ENCODE measurements at regions not wholly inside any gene's neighbourhood (a gene's known extent, or its start where the extent isn't known, plus 50 kb on each side); places are given as distances from the start of the nearest gene placed in this dataset.

DNA sequence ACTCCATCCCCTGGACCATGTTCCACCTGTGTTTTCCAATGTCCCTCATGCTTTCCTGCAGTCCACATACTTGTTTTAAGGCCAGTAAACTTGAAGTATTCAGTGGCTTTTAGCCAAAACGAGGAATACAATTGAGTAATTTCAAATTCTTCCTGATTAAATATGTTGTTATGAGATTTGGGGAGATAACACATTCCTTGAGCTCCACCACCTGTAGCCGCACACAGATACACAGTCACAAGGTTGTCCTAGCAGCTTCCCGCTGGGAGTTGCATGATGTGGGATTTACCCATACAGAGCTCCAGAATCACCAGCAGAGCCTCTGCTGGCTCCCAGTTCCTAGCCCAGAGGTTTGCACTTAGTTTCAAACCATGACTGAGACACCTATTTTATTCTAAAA lies 53.6 kb upstream of the FRY start:
- no peaks in the 10 kb centered on the region for H3K36me3 Mint-ChIP-seq
- ChIA-PET POLR2A (no interaction called here), CTCF (no interaction called here)
- no peaks in the 10 kb centered on the region for H3K9me3 Mint-ChIP-seq
- intact Hi-C loops (cut with micrococcal nuclease), result no loop called here
- DNase-seq, result no peak
- no peaks in the 10 kb centered on the region for H3K27me3 Mint-ChIP-seq
- no peaks in the 10 kb centered on the region for H3K4me1 Mint-ChIP-seq (ENCODE audit: low read depth)
- H3K4me3 Mint-ChIP-seq, result no peak overlapping the region
- no peak overlapping the region for H3K27ac Mint-ChIP-seq

DNA sequence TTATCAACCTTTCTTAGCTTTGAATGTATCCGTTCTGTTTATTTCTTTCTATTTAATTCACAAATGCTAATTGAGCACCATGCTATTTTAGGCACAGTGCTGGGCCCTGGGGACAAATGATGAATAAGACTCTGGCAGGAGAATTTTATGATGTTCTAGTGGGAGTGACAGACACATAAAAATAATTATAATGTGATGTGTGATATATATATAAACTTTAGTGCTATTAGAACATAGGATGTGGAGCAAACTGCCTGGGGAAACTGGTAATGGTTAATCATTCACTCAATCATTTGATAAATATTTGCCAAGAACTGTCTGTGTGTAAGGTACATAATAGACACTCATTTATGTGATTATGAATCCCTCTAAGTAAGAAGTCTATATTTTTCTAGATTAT lies 50.7 kb upstream of the FRY start:
- ChIA-PET POLR2A (no interaction called here), CTCF (interaction anchor here (0.7 kb wide), 1 partner anchor 1027 kb away, joined by 3 read pairs; no protein-coding TSS in a partner anchor)
- Mint-ChIP-seq H3K4me3 (no peak overlapping the region), H3K9me3 (no peaks in the 10 kb centered on the region), H3K36me3 (no peaks in the 10 kb centered on the region), H3K27ac (no peak overlapping the region), H3K4me1 (ENCODE audit: low read depth) (no peaks in the 10 kb centered on the region), H3K27me3 (no peaks in the 10 kb centered on the region)
- no peak for DNase-seq
- intact Hi-C loops (cut with micrococcal nuclease), result no loop called here

All from activated CD4-positive, alpha-beta memory T cell treated with anti-CD3 and anti-CD28 coated beads for 36 hours (primary cell).